CD4-positive, alpha-beta T cell (primary cell): ENCODE measurements at regions not wholly inside any gene's neighbourhood (a gene's known extent, or its start where the extent isn't known, plus 50 kb on each side); places are given as distances from the start of the nearest gene placed in this dataset.

Experiments used
- ATAC-seq: fragments of 200-7000 bp; cut with Tn5 transposase; one replicate; pipeline ENCODE4 v1.10.0; 2022; ENCODE audit warnings: mild to moderate bottlenecking; ENCODE audit not compliant: poor library complexity
- CTCF ChIA-PET: fragments of 350-600 bp; sonication (Branson Sonifier 250); formaldehyde crosslinking; loops from one replicate; lab custom pipeline; 2021; ENCODE audit warnings: antibody characterized with exemption, inconsistent platforms; lab: Charles Lee
- POLR2A ChIA-PET: fragments of 350-600 bp; sonication (Branson Sonifier 250); formaldehyde crosslinking; loops from one replicate; lab custom pipeline; 2021; ENCODE audit warnings: antibody characterized with exemption, inconsistent platforms; lab: Charles Lee
- DNase-seq, 14 experiments: peaks; one replicate each; pipeline ENCODE4 v3.0.0-alpha.2; 2013 to 2020; ENCODE audit warnings: mixed read lengths in 2 of 14
- H3K27ac ChIP-seq, 2 donors: one replicate each; pipeline versions ENCODE4 v1.5.1 to v1.7.0; 2013; ENCODE audit warnings: low read length in 2 of 2, low read depth in 1 of 2, mild to moderate bottlenecking in 1 of 2
- H3K27me3 ChIP-seq, 2 experiments: 1 replicate in 1 of 2; 2 replicates in 1 of 2; pipeline versions ENCODE4 v1.6.1 to v1.7.0; 2013; ENCODE audit warnings: low read length in 2 of 2, control low read depth in 1 of 2, mild to moderate bottlenecking in 1 of 2, moderate library complexity in 1 of 2; ENCODE audit not compliant: insufficient read depth in 2 of 2, control insufficient read depth in 1 of 2
- H3K36me3 ChIP-seq: one replicate; pipeline ENCODE4 v1.6.1; 2013; ENCODE audit warnings: low read length, control low read depth; ENCODE audit not compliant: insufficient read depth
- H3K4me1 ChIP-seq: one replicate; pipeline ENCODE4 v1.6.1; 2013; ENCODE audit warnings: low read length, control low read depth; ENCODE audit not compliant: insufficient read depth
- H3K4me3 ChIP-seq: one replicate; pipeline ENCODE4 v1.5.1; 2013; ENCODE audit warnings: mild to moderate bottlenecking, low read length, moderate library complexity
- H3K9me3 ChIP-seq, 2 experiments: 1 replicate in 1 of 2; 2 replicates in 1 of 2; pipeline versions ENCODE4 v1.6.1 to v1.7.0; 2013; ENCODE audit warnings: low read length in 2 of 2, mild to moderate bottlenecking in 2 of 2, control low read depth in 1 of 2, moderate library complexity in 1 of 2; ENCODE audit not compliant: control insufficient read depth in 1 of 2, insufficient read depth in 1 of 2
- H3K27ac Mint-ChIP-seq: one replicate; pipeline ENCODE4 v1.8.0; 2020; ENCODE audit warnings: mixed read lengths
- H3K27me3 Mint-ChIP-seq: one replicate; pipeline ENCODE4 v1.8.0; 2021; ENCODE audit warnings: mixed read lengths
- H3K36me3 Mint-ChIP-seq: one replicate; pipeline ENCODE4 v1.8.0; 2021; ENCODE audit warnings: low read depth, mixed read lengths
- H3K4me1 Mint-ChIP-seq: one replicate; pipeline ENCODE4 v1.8.0; 2021; ENCODE audit warnings: low read depth, mixed read lengths
- H3K4me3 Mint-ChIP-seq: one replicate; pipeline ENCODE4 v1.8.0; 2020; ENCODE audit warnings: mild to moderate bottlenecking, mixed read lengths
- H3K9me3 Mint-ChIP-seq: one replicate; pipeline ENCODE4 v1.8.0; 2020; ENCODE audit warnings: mixed read lengths
- CTCF ChIP-seq: fragments of 200-600 bp; IDR thresholded peaks from one replicate; pipeline ENCODE4 v1.8.0; 2022; ENCODE audit warnings: antibody characterized with exemption, mild to moderate bottlenecking
- intact Hi-C, 2 experiments: fragments of 100-400 bp; cut with DNase I in 1 of 2; cut with micrococcal nuclease in 1 of 2; formaldehyde crosslinking; loops; one replicate each; pipeline versions ENCODE4 v1.15.1 to v1.9.0; 2023 to 2025; cut with DNase I, micrococcal nuclease

DNA sequence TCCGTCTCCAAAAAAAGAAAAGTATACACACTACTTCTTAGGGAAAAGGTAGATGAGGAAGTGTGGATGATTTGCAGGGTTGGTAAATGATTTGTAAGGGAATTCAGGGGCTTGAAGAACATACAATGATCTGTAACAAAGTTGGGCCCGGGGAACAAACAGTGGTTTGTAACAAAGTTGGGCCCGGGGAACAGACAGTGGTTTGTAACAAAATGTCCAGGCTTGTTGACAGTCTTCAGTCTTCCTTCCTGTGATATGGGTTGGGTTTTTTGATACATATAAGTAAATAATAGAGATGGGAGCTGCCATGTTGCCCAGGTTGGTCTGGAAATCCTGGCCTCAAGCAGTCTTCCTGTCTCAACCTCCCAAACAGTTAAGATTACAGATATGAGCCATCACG, 83.3 kb upstream of the UXS1 start:
- Histone ChIP-seq H3K4me1 (no peaks in the 10 kb centered on the region), H3K27me3 (no peaks in the 10 kb centered on the region), H3K36me3 (no peaks in the 10 kb centered on the region), H3K9me3 (no peaks in the 10 kb centered on the region), H3K4me3 (no peak overlapping the region), H3K27ac (no peak overlapping the region)
- H3K9me3 Mint-ChIP-seq = no peaks in the 10 kb centered on the region
- H3K4me1 Mint-ChIP-seq = no peaks in the 10 kb centered on the region
- no peak for DNase-seq
- H3K27me3 Mint-ChIP-seq = no peaks in the 10 kb centered on the region
- ChIA-PET CTCF (no interaction called here), POLR2A (no interaction called here)
- no peak for ATAC-seq
- H3K36me3 Mint-ChIP-seq = no peaks in the 10 kb centered on the region
- no peak overlapping the region for H3K27ac Mint-ChIP-seq
- no peak for TF ChIP-seq CTCF
- no peak overlapping the region for H3K4me3 Mint-ChIP-seq
- intact Hi-C loops = no loop called here

- ATAC-seq = no peak
- H3K9me3 Mint-ChIP-seq = no peaks in the 10 kb centered on the region
- no peak overlapping the region for H3K4me3 Mint-ChIP-seq
- no peak overlapping the region for H3K27ac Mint-ChIP-seq
- Histone ChIP-seq H3K4me3 (no peak overlapping the region), H3K27me3 (no peaks in the 10 kb centered on the region), H3K9me3 (no peaks in the 10 kb centered on the region), H3K4me1 (no peaks in the 10 kb centered on the region), H3K27ac (no peak overlapping the region), H3K36me3 (no peaks in the 10 kb centered on the region)
- POLR2A ChIA-PET = no interaction called here
- intact Hi-C loops = no loop called here
- H3K4me1 Mint-ChIP-seq = no peaks in the 10 kb centered on the region
- DNase-seq = no peak
- peaks cover 6% of the 10 kb centered on the region for H3K27me3 Mint-ChIP-seq
- TF ChIP-seq CTCF = no peak
- H3K36me3 Mint-ChIP-seq = no peaks in the 10 kb centered on the region
- CTCF ChIA-PET = no interaction called here
These were observed 81.9 kb upstream of the UXS1 start for GRCh38 chr2:106275971-106276370.

DNA sequence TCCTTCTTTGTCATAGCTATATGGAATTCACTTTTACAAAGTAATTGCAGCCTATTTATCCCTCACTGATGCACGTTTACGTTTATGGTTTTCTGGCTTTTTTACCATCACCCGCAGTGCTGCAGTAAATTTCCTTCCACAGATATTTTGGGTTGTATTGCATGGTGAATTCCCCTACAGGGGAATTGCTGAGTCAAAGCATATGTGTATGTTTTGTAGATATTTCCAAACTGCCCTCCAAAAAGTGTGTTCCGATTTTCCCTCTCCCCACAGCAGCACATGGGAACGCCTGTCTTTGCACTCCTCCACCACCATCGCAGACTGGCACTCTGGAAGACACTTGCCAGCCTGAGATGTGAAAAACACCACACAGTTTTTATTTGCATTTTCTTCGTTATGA, 80.6 kb upstream of the UXS1 start:
- no peak for ATAC-seq
- peaks cover 7% of the 10 kb centered on the region for H3K4me1 Mint-ChIP-seq

More for the DNA sequence above, 80.6 kb upstream of the UXS1 start:
- H3K9me3 Mint-ChIP-seq = no peaks in the 10 kb centered on the region
- Histone ChIP-seq H3K4me3 (no peak overlapping the region), H3K27me3 (peaks cover 0 to 7% of the 10 kb centered on the region in 2 experiments), H3K4me1 (peaks cover 9% of the 10 kb centered on the region), H3K36me3 (no peaks in the 10 kb centered on the region), H3K27ac (no peak overlapping the region), H3K9me3 (no peaks in the 10 kb centered on the region)
- H3K4me3 Mint-ChIP-seq = no peak overlapping the region
- TF ChIP-seq CTCF = no peak
- intact Hi-C loops = no loop called here
- no peak overlapping the region for H3K27ac Mint-ChIP-seq
- CTCF ChIA-PET = no interaction called here
- POLR2A ChIA-PET = no interaction called here
- no peak for DNase-seq
- H3K27me3 Mint-ChIP-seq = peaks cover 17% of the 10 kb centered on the region
- no peaks in the 10 kb centered on the region for H3K36me3 Mint-ChIP-seq
